Vagina (tissue), 2 donors: ENCODE measurements at regions not wholly inside any gene's neighbourhood (a gene's known extent, or its start where the extent isn't known, plus 50 kb on each side); places are given as distances from the start of the nearest gene placed in this dataset.

ENCODE experiments used
- DNase-seq, 2 donors: peaks; one replicate each; pipeline ENCODE4 v3.0.0-alpha.2; 2017; ENCODE audit errors: extremely low spot score in 2 of 2
- H3K27ac ChIP-seq: fragments of 200-600 bp; sonication (generic); one replicate; pipeline ENCODE4 v1.5.1; 2019
- H3K27me3 ChIP-seq: fragments of 200-600 bp; sonication (generic); one replicate; pipeline ENCODE4 v1.5.1; 2019
- H3K36me3 ChIP-seq, 2 donors: fragments of 200-600 bp; sonication (generic); one replicate each; pipeline ENCODE4 v1.5.1; 2017 to 2019
- H3K4me1 ChIP-seq: fragments of 200-600 bp; sonication (generic); one replicate; pipeline ENCODE4 v1.5.1; 2019
- H3K4me3 ChIP-seq, 2 donors: fragments of 200-600 bp; sonication (generic); 1 replicate in 1 of 2; 2 replicates in 1 of 2; pipeline ENCODE4 v1.5.1; 2016 to 2019
- H3K9me3 ChIP-seq: fragments of 200-600 bp; sonication (generic); one replicate; pipeline ENCODE4 v1.5.1; 2019
- CTCF ChIP-seq, 3 experiments: fragments of 450-650 bp in 2 of 3; fragments of 200-600 bp in 1 of 3; sonication (generic) in 1 of 3; IDR thresholded peaks; one replicate each; pipeline ENCODE4 v1.5.1; 2017 to 2019; ENCODE audit warnings: antibody characterized with exemption in 3 of 3, mild to moderate bottlenecking in 2 of 3, moderate library complexity in 2 of 3
- POLR2A ChIP-seq, 2 donors: fragments of 450-650 bp; IDR thresholded peaks; one replicate each; pipeline ENCODE4 v1.6.1; 2017; ENCODE audit warnings: antibody characterized with exemption in 2 of 2, mild to moderate bottlenecking in 2 of 2, moderate library complexity in 2 of 2
- POLR2AphosphoS5 ChIP-seq, 2 donors: sonication (generic); formaldehyde crosslinking; IDR thresholded peaks; one replicate each; pipeline ENCODE4 v1.9.0; 2017; ENCODE audit warnings: antibody characterized with exemption in 2 of 2, mild to moderate bottlenecking in 2 of 2, low read depth in 1 of 2; ENCODE audit not compliant: insufficient read depth in 1 of 2
- intact Hi-C: fragments of 100-400 bp; cut with DNase I; formaldehyde crosslinking; loops from one replicate; pipeline ENCODE4 v1.15.1; 2023

- intact Hi-C loops, result no loop called here
- no peak overlapping the region for H3K4me3 ChIP-seq
- TF ChIP-seq POLR2A (IDR thresholded peaks at IDR 0.05) (no peak), CTCF (IDR thresholded peaks at IDR 0.05) (no peak), POLR2AphosphoS5 (IDR thresholded peaks at IDR 0.05; ENCODE audit: insufficient read depth in 1 of 2, low read depth in 1 of 2) (no peak)
- no peaks in the 10 kb centered on the region for H3K27me3 ChIP-seq
- H3K36me3 ChIP-seq, result no peaks in the 10 kb centered on the region
- no peaks in the 10 kb centered on the region for H3K4me1 ChIP-seq
- no peaks in the 10 kb centered on the region for H3K9me3 ChIP-seq
- no peak for DNase-seq
- H3K27ac ChIP-seq, result no peak overlapping the region
Observed at GRCh38 chr18:55763805-55764204, 175.8 kb upstream of the TCF4 start.

DNA sequence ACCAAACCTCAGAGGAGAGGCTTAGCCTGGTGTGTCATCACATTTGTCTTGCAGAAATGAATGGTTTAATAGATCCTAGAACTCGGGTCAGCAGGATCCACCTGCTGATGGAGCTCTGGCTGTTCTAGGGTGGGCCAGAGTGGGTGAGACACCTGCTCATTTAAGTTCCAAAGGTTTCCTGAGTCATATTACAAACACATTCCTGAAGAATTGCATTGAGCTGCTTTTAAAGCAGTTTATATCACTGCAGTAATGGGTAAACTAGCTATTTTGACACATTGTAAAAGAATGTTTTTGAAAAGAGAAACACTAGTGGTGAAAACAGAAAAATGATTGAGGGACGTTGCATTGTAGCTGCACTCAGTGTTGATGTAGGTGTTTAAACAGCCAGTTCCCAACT lies 175.3 kb upstream of the TCF4 start:
- intact Hi-C loops, result no loop called here
- H3K9me3 ChIP-seq, result no peaks in the 10 kb centered on the region
- no peaks in the 10 kb centered on the region for H3K4me1 ChIP-seq
- H3K36me3 ChIP-seq, result no peaks in the 10 kb centered on the region
- TF ChIP-seq CTCF (IDR thresholded peaks at IDR 0.05) (no peak), POLR2A (IDR thresholded peaks at IDR 0.05) (no peak), POLR2AphosphoS5 (IDR thresholded peaks at IDR 0.05; ENCODE audit: insufficient read depth in 1 of 2, low read depth in 1 of 2) (no peak)
- H3K4me3 ChIP-seq, result no peak overlapping the region
- no peak overlapping the region for H3K27ac ChIP-seq
- no peaks in the 10 kb centered on the region for H3K27me3 ChIP-seq
- no peak for DNase-seq

DNA sequence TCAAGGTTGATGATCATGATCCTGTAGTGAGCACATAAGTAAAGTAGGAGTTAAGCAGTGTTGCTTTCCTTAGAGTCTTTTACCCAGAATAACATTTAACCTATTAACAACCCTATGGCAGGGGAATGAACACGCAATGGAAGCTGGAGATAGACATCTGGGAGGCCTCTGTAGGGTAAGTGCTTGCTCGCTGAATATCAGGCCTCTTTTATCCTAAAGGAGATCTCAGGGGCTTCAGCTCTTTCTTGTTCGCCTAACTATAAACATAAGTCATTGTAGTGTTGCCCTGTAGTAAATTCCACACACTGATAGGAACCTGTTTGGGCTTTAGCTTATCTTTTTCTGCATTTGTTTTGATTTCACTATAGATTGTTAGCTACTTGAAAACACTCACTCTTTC lies 174.4 kb upstream of the TCF4 start:
- TF ChIP-seq CTCF (IDR thresholded peaks at IDR 0.05) (no peak), POLR2A (IDR thresholded peaks at IDR 0.05) (no peak), POLR2AphosphoS5 (IDR thresholded peaks at IDR 0.05; ENCODE audit: insufficient read depth in 1 of 2, low read depth in 1 of 2) (no peak)
- Histone ChIP-seq H3K4me1 (no peaks in the 10 kb centered on the region), H3K27ac (no peak overlapping the region), H3K4me3 (no peak overlapping the region), H3K27me3 (no peaks in the 10 kb centered on the region), H3K36me3 (no peaks in the 10 kb centered on the region), H3K9me3 (no peaks in the 10 kb centered on the region)
- DNase-seq, result no peak
- intact Hi-C loops, result no loop called here

DNA sequence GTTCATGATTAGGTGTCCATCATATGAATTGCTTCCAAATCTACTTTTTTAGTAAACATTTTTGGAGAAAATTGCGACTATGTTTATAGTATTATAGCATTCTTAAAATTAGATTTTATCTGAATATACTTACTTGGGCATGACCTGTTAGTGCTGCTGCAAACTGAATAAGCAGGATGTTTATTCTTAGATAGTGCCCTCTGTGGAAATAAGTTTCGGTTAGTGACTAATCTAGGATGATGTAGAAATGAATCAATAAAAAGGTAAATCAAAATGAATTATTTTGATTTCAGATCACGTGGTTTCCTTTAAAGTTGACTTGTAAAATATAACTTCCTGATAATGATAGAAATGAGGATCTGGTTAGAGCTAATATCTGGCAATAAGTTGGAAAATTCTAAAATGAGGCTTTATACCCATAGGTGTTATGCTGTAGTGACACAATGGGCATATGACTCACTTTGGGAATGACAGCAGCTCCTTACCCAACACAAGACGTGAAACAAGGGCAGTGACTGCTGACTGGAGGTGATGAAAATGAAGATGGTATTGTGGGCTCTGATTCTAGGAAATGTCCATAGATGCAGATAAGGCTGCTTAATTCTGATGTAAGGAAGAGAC lies 165.8 kb upstream of the TCF4 start:
- H3K27ac ChIP-seq, result no peak overlapping the region
- no peaks in the 10 kb centered on the region for H3K36me3 ChIP-seq
- no peak overlapping the region for H3K4me3 ChIP-seq
- H3K27me3 ChIP-seq, result no peaks in the 10 kb centered on the region
- H3K9me3 ChIP-seq, result no peaks in the 10 kb centered on the region
- no peak for DNase-seq
- no peaks in the 10 kb centered on the region for H3K4me1 ChIP-seq
- intact Hi-C loops, result no loop called here
- no peak for TF ChIP-seq CTCF (IDR thresholded peaks at IDR 0.05)
- no peak for TF ChIP-seq POLR2AphosphoS5 (IDR thresholded peaks at IDR 0.05; ENCODE audit: insufficient read depth in 1 of 2, low read depth in 1 of 2)
- TF ChIP-seq POLR2A (IDR thresholded peaks at IDR 0.05), result no peak

- Histone ChIP-seq H3K36me3 (no peaks in the 10 kb centered on the region), H3K4me3 (no peak overlapping the region), H3K27me3 (no peaks in the 10 kb centered on the region), H3K9me3 (no peaks in the 10 kb centered on the region), H3K27ac (no peak overlapping the region), H3K4me1 (no peaks in the 10 kb centered on the region)
- no peak for TF ChIP-seq POLR2A (IDR thresholded peaks at IDR 0.05)
- TF ChIP-seq CTCF (IDR thresholded peaks at IDR 0.05), result no peak
- TF ChIP-seq POLR2AphosphoS5 (IDR thresholded peaks at IDR 0.05; ENCODE audit: insufficient read depth in 1 of 2, low read depth in 1 of 2), result no peak
- no peak for DNase-seq
- intact Hi-C loops, result no loop called here
Observed at GRCh38 chr18:55751476-55751875, 163.5 kb upstream of the TCF4 start.
